ENCODE measurements at regions not wholly inside any gene's neighbourhood (a gene's known extent, or its start where the extent isn't known, plus 50 kb on each side); places are given as distances from the start of the nearest gene placed in this dataset.
A peak's percentile ranks its signal among the peaks of the same experiment; 100 is the strongest.
"Not testable (repeated sequence)": the region's sequence is repeated elsewhere in the genome, so short reads cannot be mapped to it uniquely, and the experiment has no call there.

- DNase-seq = no peak
Measured at GRCh38 chr6:120348926-120349325, 985.4 kb downstream of the TBC1D32 start.

- no peak for DNase-seq
Measured at GRCh38 chr6:120328521-120328920, 979.0 kb upstream of the MAN1A1 start.

- DNase-seq = no peak
Measured at GRCh38 chr6:120320481-120321162, 971.1 kb upstream of the MAN1A1 start.

GRCh38 chr6:120304223-120304622, 954.7 kb upstream of the MAN1A1 start:
- DNase-seq = no peak

GRCh38 chr6:120303527-120303926, 954.0 kb upstream of the MAN1A1 start:
- DNase-seq = no peak

GRCh38 chr6:120302041-120302440, 952.5 kb upstream of the MAN1A1 start:
- no peak for DNase-seq

GRCh38 chr6:120290964-120291363, 941.4 kb upstream of the MAN1A1 start:
- no peak for DNase-seq

- DNase-seq = no peak
Measured at GRCh38 chr6:120282005-120282404, 932.4 kb upstream of the MAN1A1 start.

GRCh38 chr6:120279466-120280167, 930.1 kb upstream of the MAN1A1 start:
- peak; percentile 41 for DNase-seq

- DNase-seq = no peak
Measured at GRCh38 chr6:120278689-120279396, 929.3 kb upstream of the MAN1A1 start.

- no peak for DNase-seq
Measured at GRCh38 chr6:120274547-120274946, 925.0 kb upstream of the MAN1A1 start.

GRCh38 chr6:120273411-120273810, 923.9 kb upstream of the MAN1A1 start:
- DNase-seq = no peak

GRCh38 chr6:120272038-120272437, 922.5 kb upstream of the MAN1A1 start:
- DNase-seq = no peak

- not testable (repeated sequence) for DNase-seq
Measured at GRCh38 chr6:120268256-120268655, 918.7 kb upstream of the MAN1A1 start.

GRCh38 chr6:120262354-120262753, 912.8 kb upstream of the MAN1A1 start:
- DNase-seq = no peak

- no peak for DNase-seq
Measured at GRCh38 chr6:120260636-120261035, 911.1 kb upstream of the MAN1A1 start.

- no peak for DNase-seq
Measured at GRCh38 chr6:120254651-120255050, 905.1 kb upstream of the MAN1A1 start.

GRCh38 chr6:120248451-120248850, 898.9 kb upstream of the MAN1A1 start:
- no peak for DNase-seq

GRCh38 chr6:120237221-120237620, 887.7 kb upstream of the MAN1A1 start:
- DNase-seq = no peak

- DNase-seq = no peak
Measured at GRCh38 chr6:120230008-120230407, 880.4 kb upstream of the MAN1A1 start.

- no peak for DNase-seq
Measured at GRCh38 chr6:120228297-120228696, 878.7 kb upstream of the MAN1A1 start.

- no peak for DNase-seq
Measured at GRCh38 chr6:120219339-120219738, 869.8 kb upstream of the MAN1A1 start.

GRCh38 chr6:120214088-120214499, 864.5 kb upstream of the MAN1A1 start:
- no peak for DNase-seq

Data from right forelimb (tissue), 1 donor.